Stimulated activated CD4-positive, alpha-beta T cell treated with anti-CD3 and anti-CD28 coated beads, Interleukin-12 subunit alpha, Interleukin-12 subunit beta, amount 100 ng/mL, for 24 hours (primary cell): ENCODE measurements at regions not wholly inside any gene's neighbourhood (a gene's known extent, or its start where the extent isn't known, plus 50 kb on each side); places are given as distances from the start of the nearest gene placed in this dataset.

Experiments used
- DNase-seq, 2 experiments: peaks; one replicate each; pipeline ENCODE4 v3.0.0-alpha.2; 2020; ENCODE audit warnings: low read depth in 2 of 2

DNA sequence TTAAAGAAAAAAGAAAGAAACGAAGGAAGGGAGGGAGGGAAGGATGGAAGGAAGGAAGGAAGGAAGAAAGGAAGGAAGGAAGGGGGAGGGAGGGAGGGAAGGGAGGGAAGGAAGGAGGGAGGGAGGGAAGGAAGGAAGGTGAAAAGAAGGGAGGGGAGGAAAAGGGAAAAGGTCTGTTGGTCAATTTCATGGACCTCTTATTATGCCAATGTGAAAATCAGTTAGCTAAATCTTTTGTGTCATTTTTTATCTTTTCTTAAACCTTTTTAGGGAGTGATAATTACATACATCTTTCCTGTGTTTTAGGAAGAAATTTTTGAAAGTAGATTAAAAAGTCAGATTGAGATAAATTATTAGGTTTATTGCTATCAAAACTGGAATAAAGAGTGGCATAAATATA, 670.2 kb upstream of the CITED2 start:
- no peak for DNase-seq

DNA sequence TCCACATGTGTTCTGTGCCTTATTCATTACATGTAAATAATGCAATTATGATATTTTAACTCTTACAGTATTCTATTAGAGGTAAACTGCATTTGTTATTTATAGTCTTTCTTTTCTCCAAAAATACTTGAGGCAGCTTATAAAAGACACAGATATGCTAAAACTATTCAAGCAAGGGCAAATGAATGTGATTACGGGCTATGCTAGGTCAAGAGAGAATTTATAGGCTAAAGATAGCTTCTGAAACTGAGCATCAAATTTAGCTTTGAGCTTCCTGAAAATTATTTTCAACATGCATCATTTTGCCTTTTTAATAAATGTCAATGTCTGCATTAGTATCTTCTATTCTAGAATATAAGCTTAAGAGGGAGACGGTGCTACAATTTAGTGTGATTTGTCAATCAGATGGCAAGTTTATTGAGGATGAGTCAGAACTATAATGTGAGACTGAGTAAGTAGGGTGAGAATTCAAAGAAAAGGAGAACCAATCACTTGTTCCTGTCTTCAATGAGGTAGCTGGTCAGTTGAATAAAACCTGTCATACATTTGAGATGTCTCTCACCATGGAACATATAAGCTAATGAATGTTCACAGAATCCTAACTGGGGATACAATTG, 669.4 kb upstream of the CITED2 start:
- no peak for DNase-seq

DNA sequence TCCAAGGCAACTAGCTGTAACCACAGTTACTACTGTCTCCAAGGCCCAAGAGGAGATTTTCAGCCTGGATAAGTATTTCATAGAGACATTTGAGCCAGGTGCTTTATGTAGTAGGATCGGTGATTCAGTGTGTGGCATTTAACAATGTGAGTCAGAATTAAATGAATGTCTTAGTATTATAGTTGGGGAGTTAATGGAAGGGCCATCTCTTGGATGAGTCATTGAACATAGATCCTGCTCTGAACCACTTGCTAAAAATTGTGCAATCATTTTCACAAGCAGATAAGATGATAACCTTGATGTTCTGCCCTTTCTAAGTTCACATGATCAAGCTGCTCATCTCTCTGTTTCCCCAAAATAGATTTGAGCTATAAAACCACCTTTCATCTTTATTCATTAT, 668.9 kb upstream of the CITED2 start:
- no peak for DNase-seq

DNA sequence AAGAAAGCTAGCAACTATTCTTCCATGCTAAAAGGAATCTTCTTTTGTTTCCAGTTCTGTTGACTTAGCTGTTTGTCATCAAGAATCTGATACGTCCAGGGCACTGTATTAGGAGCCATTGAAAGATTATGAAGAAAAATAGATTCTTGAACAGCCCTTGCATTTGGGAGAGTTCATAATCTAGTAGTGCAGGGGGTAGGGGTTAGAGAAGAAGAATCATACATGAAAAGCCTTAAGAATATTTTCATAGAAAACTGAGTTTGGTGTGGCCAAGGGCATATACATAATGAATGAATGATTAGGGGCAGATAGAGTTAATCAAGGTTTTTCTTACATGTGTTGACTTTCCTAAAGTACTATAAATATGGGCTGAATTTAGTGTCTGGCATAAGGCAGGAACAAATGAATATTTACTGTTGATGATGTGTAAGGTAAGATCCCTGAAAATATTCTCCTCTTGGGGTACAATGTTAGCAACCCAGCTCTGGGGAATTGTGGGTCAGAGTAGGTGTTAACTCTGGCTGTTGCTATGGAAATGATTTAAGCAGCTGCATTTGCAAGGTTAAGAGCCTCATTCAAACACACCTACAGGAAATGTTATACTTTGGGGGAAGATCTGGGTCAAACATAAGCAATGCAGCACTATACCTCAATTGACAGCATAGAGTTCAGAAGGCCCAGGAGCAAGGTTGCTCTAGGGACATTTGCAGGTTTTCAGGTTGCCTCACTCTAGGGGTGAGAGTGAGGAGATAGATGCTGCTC, 667.3 kb upstream of the CITED2 start:
- no peak for DNase-seq

DNA sequence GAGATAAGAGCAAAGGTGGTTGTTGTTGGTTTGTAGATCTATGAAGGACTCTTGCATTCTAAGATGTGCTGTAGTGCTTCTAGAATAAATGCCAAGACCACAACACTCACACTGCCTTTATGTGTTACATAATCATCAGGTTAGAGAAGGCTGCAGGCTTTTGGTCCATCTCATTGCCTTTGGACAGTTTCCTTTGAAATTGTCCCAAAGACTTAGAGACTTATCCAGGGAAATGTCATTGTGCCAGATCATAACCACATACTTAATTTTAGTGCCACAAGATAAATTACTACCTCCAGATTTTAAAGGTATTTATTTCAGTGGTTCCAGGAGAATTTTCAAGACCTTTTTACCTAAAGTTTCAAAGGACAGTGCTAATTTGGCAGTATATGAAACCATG, 666.6 kb upstream of the CITED2 start:
- DNase-seq, result no peak

DNA sequence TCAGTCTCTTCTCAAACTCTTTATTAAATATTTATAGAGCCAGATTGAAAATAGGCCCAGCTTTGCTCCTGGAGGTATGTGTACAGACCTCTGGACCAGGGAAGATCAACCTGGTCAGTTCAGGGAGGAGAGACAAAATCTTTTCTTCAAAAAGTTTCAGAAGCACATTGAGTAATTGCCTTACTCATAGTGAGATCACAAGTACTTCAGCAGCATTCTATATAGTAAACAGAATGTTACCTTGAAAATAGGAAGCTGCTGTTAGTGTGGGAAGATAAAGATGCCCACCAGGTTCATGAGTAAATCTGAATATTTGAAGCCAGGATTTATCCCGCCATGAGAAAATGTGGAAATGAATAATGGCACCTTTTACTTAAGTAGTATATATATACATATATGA, 665.9 kb upstream of the CITED2 start:
- DNase-seq, result no peak

DNA sequence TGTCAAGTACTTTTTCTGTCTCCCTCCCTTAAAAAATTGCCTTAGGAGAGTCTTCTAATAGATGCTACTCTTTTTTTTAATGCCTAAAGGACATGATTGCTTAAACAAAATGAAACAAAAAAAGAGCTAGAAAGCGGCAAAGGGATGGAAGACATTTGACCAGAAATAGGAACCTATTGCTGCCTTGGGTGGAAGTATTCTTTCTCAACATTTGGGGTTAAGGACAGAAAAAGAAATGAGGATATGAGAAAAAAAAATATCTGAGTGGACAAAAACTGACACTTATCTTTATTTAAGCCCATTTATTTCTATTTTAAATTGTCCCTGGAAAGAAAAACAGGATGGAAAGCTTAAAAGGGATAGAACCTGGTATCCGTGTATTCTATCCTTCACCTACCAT, 664.9 kb upstream of the CITED2 start:
- no peak for DNase-seq

DNA sequence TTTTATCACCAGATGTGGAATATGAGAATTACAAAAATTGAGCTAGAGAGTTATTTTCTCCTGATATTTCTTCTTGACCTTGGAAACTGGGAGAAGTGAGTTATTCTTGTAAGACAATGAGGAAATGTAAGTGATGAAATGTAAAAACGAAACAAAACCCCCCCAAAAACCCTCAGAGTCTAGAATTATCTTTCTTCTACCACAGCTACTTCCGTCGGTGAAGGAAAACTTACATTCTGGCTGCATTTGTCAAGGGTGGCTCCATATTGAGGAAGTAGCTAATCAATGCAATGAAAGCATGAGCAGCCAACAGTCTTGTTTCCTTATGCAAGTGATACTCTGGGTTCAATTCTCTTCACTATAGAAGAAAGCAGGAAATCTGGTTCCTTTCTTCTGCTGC, 661.7 kb upstream of the CITED2 start:
- DNase-seq, result no peak

DNA sequence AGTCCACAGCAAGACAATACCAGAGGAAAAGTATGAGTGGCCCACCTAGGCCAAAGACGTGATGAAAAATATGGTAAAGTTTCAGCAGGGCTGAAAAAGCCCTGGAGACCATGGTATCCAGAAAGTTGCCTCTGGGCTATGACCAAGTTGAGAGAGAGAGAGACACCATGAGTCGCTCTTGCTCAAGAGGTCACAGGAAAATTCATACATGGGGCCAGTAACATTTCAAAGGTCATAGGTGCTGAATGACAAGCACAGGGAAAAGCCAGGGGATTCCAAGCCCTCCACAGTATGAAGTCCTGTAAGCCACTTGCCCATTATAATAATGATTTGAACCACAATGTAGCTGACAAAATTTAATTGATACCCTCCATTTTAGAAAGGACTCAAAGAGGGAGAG, 657.7 kb upstream of the CITED2 start:
- no peak for DNase-seq

DNA sequence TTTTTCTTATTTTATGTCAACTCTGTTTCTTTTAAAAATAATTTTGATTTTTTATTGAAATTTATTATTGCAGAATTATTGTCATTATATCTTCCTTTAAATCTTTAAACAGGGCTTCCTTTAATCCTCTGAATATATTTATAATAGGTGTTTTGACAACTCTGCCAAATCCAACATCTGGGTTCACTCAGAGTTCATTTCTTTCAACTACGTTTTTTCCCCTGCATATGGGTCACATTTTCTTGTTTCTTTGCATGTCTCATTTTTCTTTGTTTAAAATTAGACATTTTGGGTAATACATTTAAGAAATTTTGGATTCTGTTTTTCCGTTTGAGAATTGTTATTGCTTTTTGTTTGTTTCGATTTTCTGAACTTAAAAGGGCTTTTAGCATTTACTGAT, 655.1 kb upstream of the CITED2 start:
- no peak for DNase-seq

DNA sequence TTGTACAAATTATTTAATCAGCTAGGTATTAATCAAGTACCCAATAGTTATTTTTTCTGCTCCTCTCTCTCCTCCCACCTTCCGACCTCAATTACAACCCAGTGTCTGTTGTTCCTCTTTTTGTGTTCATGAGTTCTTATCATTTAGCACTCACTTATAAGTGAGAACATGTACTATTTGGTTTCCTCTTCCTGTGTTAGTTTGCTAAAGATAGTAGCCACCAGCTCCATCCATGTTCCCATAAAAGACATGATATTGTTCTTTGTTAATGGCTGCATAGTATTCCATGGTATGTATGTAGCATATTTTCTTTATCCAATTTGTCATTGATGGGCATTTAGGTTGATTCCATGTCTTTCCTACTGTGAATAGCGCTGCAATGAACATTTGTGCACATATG, 652.8 kb upstream of the CITED2 start:
- DNase-seq, result no peak

DNA sequence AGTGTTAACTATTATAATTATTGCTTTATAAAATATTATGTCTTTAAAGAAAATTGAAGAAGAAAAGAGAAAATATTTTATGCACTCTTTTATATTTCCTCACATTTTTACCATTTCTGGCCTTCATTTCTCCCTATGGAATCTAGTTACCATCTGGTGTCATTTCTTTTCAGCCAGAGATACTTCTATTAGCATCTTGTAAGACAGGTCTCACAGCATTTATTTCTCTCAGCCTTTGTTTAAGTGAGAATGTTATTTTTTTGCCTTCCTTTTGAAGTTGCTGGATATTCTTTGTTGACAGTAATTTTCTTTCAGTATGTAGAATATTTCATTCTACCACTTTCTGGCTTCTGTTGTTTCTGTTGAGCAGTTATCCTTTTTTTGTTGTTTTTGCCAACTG, 652.1 kb upstream of the CITED2 start:
- no peak for DNase-seq

DNA sequence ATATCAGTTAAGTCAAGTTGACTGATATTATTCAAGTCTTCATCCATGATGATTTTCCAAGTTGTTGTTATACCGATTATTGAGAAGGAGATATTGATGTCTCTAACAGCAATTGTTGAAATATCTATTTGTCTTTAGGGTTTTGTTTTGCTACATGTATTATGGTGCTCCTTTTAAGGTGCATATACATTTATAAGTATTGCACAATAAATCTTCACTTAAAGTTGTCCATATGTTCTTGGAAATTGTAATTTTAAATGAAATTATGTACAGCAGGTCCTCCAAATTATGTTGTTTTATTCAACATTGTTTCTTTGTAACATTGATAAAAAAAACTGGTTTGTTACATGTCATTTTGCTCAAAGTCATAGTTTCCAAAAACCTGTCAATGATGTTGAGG, 650.7 kb upstream of the CITED2 start:
- DNase-seq, result no peak

DNA sequence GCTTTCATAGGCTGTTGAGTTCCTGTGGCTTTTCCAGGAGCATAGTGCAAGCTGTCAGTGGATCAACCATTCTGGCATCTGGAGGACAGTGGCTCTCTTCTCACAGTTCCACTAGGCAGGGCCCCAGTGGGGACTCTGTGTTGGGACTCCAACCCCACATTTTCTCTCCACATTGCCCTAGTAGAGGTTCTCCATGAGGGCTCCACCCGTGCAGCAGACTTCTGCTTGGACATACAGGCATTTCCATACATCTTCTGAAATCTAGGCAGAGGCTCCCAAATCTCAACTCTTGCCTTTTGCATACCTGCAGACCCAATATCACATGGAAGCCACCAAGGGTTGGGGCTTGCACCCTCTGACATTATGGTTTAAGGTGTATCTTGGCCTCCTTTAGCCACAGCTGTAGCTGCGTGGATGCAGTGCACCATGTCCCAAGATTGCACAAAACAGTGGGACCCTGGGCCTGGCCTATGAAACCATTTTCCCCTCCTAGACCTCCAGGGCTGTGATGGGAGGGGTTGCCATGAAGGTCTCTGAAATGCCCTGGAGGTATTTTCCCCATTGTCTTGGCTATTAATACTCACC, 645.9 kb upstream of the CITED2 start:
- no peak for DNase-seq

DNA sequence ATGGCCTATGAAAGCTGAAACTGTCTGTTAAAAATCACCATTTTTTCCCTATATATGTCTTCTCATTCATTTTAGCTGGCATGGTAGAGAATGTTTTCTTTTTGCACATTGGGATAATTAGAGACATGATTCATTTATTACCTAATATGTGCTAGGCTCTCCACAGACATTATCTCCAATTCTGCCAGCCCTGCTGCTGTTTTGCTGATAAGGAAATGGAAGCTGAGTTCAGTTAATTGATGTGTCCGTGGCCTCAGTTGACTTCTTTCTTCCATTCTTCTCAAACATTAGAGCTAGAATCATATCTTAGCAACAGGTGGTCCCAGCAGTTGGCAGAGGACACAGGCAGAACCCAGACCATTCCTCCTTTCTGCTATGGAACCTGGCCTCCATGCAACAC, 644.1 kb upstream of the CITED2 start:
- no peak for DNase-seq

DNA sequence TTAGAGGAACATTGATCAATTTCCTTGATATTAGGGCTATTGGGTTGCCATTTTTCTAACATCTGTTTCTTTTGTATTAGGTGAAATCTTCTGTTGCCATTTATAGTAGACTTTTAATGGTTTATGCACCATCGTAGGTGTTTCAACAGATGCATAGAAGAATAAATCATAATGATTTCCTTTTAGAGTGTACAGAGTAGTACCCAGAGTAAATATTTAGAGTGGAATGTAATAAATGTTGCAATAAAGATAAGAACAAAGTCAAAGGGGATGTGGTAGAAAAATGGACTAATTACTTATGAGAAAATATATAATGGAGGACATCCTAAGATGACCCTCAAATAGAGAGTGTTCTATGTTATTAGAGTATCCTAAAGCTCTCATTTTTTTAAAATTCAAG, 643.0 kb upstream of the CITED2 start:
- DNase-seq, result no peak

DNA sequence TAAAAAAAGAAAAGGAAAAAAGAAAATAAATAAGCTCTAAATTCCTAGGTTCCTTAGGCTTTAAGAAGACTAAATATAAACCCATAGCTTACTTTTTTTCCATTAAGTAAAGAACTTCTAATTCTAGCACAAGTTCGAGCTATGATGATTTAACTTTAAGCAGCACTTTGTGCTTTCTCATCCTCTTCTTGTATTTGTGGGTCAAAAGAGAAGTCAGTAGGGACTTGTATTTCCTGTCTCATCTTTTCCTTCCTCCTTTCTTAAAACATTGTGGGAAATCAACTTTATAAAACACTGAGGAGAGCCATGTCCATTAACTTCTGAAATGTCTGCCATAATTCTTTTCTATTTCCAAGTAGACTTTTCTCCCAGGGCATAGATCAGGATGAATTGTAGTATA, 637.7 kb upstream of the CITED2 start:
- no peak for DNase-seq

DNA sequence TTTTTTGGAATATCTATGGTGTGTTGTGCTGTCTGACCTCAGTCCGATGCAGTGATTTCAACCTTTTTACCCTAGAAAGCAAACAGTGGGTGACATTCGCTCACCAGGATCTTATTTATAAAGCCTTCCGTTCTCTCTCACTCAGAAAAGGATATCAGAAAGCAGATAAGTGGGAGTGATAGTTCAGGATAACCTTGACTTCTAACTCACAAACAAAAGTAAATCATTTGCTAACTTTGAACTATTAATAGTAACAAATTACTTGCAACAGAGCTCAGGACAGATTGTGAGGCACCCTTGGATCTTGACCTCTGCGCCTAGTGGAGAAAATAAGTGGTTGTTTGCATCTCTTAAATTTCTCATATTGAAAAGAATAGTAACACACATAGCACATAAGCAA, 637.1 kb upstream of the CITED2 start:
- DNase-seq, result no peak

DNA sequence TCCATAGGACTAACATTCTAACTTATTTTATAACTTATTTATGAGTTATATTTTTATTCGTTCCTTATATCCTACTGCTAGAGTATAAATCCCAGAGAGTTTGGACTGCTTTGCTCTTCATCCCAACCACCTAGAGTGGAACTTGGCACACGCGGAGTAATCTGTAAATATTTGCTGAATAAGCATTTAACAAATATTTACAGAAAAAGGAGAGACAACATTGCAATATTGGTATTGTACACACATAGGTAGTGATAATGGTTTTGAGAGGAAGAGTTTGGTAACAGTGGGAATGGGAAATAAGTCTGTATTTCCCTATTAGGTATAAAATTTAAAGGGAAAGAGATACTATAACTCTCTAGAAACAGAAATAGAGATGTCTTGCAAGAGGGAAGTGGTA, 634.8 kb upstream of the CITED2 start:
- DNase-seq, result no peak

DNA sequence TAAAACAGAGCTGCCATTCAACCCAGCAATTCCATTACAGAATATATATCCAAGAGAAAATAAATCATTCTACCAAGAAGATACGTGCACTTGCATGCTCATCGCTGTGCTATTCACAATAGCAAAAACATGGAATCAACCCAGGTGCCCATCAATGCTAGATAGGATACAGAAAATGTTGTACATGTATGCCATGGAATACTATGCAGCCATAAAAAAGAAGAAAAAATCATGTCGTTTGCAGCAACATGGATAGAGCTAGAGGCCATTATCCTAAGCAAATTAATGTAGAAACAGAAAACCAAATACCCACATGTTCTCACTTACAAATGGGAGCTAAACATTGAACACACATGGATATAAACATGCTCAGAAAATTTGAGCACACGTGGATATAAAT, 633.1 kb upstream of the CITED2 start:
- no peak for DNase-seq

DNA sequence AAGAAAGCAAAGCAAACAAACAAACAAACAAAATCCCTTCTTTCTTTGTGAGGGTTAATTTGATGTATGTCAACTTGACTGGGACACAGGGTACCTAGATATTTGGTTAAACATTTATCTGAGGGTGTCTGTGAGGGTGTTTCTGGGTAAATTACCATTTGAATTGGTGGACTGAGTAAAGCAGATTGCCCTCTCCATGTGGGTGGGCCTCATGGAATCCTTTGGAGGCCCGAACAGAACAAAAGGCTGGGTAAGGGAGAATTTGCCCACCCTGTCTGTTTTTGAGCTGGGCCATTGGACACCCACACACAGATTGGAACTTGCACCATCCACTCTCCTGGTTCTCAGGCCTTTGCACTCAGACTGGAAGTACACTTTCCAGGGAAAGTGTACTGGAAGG, 628.8 kb upstream of the CITED2 start:
- no peak for DNase-seq

DNA sequence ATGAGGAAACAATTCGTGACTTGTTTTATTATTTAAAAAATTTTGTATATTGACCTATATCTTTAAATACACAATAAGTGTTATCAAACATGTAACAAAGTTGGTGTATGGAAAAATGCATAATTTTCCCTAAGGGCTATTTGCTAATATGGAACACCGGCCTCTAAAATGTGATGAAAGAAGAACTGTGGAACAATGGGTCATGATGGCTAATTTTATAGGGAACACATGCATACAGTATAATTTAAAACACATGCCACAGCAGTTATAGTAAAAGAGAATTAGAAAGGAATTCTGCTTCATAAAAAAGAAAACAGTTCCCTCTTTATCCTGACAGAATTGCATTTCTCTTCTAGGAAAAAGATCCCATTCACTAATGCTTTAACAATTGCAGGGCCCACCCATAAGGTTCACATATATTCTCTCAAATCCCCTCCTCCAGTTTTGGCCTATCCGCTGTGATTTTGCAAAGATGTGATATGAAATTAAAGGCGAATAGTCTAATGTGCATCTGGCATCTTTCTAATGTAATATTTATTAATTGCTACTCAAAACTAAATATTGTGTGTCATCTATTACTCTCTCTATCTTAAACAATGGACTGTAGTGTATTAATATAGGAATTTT, 628.1 kb upstream of the CITED2 start:
- no peak for DNase-seq

DNA sequence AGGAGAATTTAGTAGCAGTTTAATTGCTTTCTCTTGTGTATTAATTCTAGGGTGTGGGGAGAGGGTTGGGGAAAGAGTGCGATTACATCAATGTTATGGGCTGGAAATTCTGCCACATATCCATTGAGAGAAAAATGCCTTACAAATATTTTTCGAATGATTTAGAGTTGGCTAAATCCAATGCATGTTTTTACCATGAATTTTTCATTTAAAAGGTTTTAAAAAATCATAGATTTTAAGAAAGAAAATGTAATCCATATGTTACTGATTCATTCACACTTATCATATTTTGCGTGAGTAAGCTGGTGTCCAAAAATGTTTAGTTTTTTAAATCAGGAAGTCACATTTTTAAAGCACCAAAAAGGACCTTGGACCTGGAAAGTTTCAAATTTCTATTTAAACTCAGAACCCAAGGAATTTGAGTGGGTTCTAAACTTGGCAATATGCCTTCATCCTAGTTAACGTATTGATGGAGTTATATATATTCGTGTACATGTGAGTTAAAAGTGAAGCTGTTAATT, 627.4 kb upstream of the CITED2 start:
- DNase-seq, result no peak
